ACHN (cell line): ENCODE measurements at regions not wholly inside any gene's neighbourhood (a gene's known extent, or its start where the extent isn't known, plus 50 kb on each side); places are given as distances from the start of the nearest gene placed in this dataset.
"Not testable (repeated sequence)": the region's sequence is repeated elsewhere in the genome, so short reads cannot be mapped to it uniquely, and the experiment has no call there.

Experiments used
- DNase-seq: peaks from one replicate; pipeline ENCODE4 v3.0.0-alpha.2; 2015
- in situ Hi-C: cut with HindIII; loops from 2 replicates; pipeline ENCODE4 v1.10.0; 2017; ENCODE audit warnings: low sequenced_read_pairs, low pct_ligation_motif_present, low pct_unique_long_range_greater_than_20kb

DNA sequence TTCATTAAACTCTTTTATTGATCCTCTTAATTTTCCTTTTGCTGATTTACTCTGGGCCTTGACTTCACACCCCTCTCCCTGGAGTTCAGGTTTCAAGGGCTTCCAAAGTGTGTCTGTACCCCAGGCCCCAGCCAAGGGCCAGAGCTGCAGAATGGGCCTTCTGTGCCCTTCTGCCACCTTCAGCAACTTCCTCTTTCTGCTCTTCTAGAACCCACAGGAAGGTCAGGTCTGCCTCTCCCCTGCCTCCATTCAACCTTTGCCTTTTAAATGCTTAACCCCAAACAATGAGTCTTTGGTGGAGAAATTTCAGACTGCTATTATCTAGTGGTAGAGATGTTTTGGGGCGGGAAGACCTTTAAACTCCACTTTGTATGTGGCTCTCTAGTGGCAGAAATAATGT, 63.1 kb downstream of the TSN start:
- DNase-seq = no peak
- in situ Hi-C loops = no loop called here

DNA sequence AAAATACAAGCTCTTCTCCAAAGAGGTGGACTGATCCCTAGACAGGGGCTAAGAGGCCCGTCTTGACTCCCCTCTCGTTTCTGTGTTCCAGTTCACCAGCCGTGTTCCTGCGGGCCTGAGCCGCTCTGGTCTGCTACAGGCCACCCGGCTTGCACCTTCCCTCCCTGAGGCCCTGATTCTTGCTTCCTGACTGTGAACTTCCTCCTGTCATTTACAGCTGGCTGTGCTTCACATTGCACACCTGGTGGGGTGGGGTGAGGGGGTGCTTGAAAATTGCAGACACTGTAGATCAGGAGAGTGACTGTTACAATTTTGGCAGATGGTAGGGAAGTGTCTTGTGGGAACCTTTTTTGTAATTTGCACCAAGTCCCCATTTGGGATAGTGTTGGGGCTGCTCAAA, 64.4 kb downstream of the TSN start:
- no peak for DNase-seq
- in situ Hi-C loops = no loop called here

DNA sequence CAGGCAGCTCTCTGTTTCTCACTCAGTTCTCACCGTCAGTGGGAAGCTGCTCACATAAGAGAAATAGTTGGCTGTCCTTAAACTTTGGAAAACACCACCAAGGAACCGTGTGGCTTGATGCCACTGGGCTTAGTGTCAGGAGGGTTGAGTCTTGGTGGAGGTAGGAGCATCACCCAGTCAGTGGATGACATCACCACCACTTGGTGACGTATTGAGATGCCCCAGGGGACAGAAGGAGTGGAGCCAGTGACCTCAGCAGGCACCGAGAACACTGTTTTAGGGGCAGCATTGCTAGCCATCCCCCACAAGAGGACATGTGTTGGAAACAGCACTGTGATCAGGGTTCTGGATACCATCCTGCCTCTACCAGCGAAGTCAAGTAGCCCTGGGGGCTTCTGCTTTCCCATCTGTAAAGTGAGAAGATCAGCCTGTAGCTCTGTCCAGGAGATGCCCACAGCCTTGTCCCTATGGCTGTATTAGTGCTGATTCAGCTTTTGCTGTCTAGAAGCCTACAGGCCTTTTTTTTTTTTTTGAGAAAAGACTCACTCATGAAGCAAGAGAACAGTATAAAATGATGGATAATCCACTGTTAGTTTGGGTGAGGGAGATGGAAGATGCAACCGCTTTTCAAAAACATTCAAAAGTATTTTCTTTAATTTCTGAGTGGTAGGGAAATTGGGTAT, 66.2 kb downstream of the TSN start:
- in situ Hi-C loops = no loop called here
- no peak for DNase-seq

DNA sequence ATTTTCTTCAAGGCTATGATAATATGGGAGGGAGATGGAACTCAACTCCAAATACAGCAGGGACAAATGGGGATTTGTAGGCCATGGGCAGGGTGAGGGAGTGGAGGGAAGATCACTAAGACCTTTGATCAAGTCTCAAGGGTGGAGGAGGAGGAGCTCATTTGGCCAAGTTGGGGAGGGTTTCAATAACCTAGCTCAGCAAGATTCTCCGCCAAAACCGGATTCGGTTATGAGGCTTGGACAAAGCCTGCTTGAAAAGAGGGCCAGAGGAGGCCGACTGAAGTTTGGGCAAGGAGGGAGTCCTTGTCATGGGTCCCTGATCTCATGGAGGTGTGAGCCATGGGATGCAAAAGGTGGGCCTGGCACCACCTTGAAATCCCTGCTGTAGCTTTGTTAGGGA, 68.8 kb downstream of the TSN start:
- in situ Hi-C loops = no loop called here
- no peak for DNase-seq

DNA sequence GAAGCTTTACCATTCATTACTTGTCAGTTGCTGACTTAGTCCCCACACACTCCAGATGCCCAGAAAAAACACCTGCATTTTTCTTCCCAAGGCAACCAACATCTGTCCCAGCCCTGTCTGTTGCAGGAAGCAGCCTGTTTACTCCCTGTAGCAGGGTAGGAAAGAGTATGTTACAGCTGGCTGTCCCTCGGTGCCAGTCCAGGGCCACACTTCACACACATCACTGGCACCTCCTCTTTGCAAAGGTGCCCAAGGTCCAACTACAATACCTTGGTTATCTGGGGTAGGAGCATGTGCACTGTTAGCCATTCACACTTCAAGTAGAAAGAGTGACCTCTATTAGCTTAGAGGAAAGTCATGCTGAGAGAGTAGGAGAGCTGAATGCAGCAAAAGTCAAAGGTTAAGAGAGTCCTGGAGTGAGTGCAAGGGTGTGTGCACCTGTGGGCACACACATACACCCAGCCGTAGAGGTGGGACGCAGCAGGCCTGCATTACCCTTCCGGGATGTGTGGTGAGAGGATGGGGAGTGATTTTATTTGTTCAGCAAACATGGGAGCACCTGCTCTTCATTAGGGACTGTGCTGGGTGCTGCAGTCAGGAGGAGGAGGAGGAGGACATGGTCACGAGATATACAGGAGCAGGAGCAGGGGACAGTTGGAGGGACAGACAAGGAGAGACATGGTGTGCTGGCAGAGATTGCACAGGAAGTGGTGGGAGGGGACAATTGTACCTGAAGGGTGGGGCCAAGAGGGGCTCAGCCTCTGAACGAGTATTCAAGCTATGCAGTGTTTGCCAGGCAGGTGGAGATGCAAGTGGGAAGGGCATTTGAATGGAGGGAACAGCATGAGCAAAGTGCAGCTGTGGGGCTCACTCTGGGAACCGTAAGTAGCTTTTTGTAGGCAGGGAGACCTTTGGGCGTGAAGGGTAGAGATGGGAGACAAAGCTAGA, 69.8 kb downstream of the TSN start:
- in situ Hi-C loops = no loop called here

DNA sequence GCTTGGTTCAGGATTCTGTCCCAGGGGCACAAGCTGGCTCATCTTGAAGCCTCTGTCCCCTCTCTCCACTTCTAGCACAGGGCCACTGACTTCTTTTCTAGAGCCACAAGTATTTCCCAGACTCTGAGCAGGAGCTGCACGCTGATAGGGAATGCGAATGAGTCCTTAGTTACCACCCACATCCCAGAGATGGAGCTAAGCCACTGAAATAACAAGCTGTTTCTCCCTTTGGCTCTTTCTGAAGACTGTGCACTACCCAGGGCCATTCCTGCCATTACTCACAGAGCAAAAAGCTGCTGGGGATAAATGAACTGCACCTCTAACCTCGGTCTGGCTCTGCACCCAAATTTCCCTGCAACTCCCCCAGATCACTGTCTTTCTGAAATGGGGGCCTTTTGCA, 70.6 kb downstream of the TSN start:
- in situ Hi-C loops = no loop called here
- no peak for DNase-seq

More for the DNA sequence above, 69.8 kb downstream of the TSN start:
- no peak for DNase-seq

DNA sequence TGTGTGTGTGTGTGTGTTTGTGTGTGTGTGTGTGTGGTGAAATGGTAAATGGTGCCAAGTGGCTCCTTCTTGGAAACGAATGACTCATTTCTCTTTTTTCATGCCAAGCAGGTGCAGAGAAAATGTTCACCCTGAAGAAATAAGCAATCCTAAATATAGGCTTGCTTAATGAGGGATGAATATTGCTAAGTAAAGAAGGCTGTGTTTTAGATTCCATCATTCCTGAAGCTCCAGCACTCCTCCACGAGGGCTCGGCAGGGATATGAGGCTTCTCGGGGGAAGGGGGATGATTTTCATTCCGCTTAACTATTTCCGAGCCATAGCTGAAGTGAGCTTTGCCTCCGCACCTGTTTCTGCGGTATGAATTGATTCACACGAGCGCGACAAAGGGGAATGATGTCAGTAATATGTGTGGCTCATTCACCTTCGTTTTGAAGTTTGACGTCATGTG, 72.9 kb downstream of the TSN start:
- in situ Hi-C loops = no loop called here
- DNase-seq = no peak

DNA sequence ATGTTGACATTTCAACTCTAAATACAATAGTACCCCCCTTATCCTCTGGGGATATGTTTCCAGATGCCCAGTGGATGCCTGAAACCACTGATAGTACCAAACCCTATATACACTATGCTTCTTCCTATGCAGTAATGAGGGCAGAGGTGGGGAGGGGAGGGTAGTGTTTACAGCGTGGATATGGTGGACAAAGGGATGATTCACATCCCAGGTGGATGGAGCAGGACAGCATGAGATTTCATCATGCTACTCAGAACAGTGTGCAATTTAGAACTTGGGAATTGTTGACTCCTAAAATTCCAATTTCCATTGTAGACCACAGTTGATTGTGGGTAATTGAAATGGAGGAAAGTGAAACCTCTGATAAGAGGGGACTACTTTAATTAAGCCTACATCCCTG, 75.4 kb downstream of the TSN start:
- in situ Hi-C loops = no loop called here

DNA sequence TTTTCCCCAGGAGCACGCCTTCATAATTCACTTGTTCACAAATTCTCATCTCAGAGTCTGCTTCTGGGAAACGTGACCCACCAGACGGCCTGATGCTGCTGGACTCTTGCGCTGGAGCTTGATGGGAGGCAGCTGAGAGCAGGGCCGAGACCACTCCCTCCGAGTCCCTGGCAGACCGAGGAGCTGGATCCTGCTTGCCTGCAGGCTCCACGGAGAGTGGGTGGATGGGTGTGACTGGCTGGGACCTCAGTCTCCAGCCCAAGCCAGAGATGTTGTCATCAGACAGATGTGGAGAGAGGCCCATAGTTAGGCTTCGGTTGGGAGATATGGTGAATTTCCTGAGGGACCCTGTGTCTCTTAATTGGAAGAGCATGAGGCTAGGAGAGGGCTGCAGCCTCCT, 76.4 kb downstream of the TSN start:
- DNase-seq = no peak
- in situ Hi-C loops = no loop called here

More for the DNA sequence above, 75.4 kb downstream of the TSN start:
- DNase-seq = no peak

DNA sequence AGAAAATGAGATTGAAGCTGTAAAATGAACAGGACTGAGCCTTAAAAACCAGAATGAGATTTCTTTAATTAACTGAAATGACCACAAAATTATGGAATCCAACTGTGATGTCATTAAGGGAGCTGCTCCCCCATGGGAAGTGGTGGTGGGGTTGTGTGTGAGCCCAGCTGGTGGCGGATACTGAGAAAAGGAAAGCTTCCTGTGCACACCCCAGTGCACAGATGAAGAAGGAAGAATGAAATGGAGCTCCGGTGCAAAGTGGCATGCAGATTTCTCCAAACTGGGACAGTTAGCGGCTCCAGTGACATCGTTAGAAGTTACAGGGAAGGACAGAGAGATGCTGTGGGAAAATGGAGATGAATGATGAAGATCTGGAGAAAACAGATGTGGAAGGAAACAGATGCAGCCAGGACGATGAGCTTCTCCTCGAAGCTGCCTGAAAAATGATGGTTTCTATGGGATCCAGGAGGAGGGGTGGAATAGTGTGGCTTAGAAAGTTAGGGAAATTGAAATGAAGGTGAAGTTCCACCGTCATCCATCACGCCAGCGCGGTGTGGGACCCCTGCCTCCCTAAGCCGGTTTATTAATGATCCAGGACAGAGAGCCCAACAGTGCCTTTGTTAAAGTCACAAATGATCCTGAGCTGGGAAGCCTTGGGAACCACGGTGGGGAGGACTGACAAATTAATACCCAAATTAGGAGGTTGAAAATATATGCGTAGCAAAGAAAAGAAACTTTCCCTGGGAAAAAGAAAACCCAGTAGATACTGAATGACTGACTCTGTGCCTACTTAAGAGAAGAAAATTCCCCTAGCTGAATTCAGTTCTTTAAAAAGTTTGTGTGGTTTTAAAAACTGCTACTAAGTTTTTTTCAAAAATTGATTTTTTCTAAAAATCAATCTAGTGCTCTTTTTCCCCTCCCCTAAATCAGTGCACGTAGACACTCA, 77.2 kb downstream of the TSN start:
- in situ Hi-C loops = no loop called here
- DNase-seq = no peak

DNA sequence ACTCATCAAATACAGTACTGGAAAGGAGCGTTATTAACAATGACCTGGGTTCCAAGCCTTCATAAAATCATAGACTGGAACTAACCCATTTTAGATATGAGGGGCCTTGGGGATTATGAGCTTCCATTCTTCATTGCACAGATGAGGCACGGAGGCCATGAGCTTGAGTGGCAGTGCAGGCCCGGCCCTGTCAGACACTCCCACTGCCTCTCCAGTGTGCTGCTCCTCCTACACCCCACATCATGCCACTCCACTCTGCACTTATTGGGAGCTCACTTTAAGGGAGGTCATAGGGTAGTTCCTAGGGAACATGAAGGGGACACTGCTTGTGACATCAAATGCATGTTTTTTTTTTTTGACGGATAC, 77.9 kb downstream of the TSN start:
- in situ Hi-C loops = no loop called here
- DNase-seq = no peak

DNA sequence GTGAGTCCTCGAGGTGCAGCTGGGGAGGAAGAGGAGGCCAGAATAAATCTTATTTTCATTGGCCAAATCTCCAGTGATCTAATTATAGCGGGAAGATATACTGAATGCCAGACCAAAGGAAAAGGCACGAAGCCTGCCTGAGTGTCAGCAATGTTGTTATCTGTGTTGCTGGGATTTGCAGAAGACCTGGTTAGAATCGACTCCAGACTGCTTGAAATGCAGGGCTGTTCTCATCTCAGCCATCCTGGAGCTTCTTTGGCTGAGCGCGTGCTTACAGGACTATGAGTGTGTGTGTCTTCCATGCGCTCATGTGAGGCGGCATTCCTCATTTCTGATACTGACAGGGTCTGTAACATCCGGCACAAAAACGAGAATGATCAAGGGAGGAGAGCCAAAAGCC, 81.2 kb downstream of the TSN start:
- no peak for DNase-seq
- in situ Hi-C loops = no loop called here

DNA sequence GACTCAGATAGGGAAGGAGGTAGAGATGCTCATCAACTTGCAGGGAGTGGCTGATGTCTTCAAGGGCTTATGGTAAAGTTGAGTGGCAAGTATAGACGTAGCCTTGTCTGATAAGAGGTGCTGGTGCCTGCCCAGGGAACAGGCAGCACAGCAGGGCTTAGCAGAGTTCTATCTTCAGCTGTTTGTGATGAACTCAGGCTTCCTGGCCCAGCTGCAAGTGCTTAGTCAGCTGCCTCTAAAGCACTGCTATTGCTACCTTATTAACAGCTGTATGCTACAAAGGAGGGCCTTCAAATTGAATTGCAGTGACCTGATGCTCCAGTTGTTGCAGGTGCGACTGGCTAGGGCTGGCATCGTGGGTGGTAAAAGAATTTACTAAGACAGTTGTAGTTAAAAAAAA, 82.1 kb downstream of the TSN start:
- no peak for DNase-seq
- in situ Hi-C loops = no loop called here

DNA sequence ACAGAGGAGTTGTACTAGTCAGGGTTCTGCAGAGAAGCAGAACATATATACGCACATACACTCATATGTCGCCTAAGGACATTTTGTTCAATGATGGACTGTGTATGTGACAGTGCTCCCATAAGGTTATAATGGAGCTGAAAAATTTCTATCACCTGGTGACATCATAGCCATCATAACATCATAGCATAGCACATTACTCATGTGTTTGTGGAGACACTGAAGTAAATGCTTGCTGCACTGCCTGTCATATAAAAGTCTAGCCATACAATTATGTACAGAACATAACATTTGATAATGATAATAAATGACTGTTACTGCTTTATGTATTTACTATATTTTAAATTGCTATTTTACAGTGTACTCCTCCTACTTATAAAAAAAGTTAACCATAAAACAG, 83.1 kb downstream of the TSN start:
- in situ Hi-C loops = no loop called here
- DNase-seq = no peak

DNA sequence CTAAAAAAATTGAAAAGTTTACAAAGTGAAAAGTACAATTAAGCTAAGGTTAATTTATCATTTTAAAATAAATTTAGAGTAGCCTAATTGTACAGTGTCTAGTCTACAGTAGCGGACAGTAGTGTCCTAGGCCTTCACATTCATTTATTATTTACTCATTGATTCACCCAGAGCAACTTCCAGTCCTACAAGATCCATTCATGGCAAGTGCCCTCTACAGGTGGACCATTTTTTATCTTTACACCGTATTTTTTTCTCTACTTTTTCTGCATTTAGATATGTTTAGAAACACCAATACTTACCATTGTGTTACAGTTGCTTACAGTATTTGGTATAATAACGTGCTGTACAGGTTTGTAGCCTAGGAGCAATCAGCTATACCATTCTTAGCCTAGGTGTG, 84.1 kb downstream of the TSN start:
- in situ Hi-C loops = no loop called here
- DNase-seq = no peak

DNA sequence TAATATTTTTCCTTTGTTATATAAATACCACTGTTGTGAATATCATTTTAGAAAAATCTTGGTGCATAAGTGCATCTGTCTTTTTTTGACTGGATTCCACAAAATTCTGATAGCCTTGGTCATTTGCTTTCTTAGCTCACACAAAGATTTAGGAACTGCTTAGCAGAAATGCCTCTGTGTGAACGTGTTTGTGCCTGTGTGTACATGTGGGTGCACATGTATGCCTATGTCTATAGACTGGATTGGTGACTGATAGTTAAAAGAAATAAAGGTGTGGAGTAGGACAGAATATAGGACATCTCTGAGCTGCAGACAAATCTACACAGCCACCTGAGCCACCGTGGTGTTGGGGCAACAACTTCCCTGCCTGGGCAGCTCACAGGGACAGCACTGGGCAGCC, 93.8 kb downstream of the TSN start:
- in situ Hi-C loops = no loop called here
- DNase-seq = no peak

DNA sequence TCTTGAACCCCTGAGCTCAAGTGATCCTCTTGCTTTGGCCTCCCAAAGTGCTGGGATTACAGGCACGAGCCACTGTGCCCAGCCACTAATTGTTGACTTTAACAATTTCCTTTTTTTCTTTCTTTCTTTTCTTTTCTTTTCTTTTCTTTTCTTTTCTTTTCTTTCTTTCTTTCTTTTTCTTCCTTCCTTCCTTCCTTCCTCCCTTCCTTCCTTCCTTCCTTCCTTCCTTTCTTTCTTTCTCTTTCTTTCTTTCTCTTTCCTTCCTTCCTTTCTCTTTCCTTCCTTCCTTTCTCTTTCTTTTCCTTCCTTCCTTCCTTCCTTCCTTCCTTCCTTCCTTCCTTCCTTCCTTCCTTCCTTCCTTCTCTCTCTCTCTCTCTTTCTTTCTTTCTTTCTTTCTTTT, 97.7 kb downstream of the TSN start:
- in situ Hi-C loops, DNase-seq: not testable (repeated sequence)

DNA sequence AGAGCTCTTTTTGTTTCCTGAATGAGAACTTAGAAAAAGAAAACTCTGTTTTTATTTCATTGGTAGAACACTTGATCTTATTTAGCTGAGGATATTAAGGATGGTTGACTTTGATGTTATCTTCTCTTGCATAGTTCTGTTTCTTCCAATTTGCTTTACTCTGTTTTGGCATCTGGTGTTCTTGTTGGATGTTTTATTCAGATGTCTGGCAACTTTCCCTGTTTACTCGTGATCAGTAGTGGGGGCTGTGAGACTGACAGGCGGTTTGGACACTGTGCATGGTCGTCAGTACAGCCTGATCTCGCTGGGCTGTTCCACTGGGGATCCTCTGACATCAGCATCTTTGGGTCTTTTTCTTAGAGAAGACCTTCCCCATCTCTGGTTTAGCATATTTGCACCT, 100.1 kb downstream of the TSN start:
- in situ Hi-C loops = no loop called here
- no peak for DNase-seq

DNA sequence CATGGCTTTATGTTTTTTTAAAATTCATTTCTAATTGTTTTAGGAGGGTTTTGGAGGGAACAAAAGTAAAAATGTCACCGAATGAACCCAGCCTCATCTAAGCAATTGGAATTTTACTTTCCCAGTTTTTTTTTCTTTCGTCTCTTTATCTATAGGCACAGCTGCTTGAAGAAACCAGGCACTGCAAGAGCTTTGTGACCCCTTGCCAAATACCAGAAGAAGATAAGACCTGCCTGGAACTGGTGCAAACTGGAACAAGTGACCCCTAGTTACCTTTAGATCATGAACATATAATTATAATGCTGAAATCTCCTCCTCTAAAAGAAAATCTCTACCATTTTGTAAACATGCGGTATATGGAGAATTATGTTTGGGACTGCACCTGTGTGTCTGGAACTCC, 100.9 kb downstream of the TSN start:
- in situ Hi-C loops = no loop called here

More for the DNA sequence above, 100.9 kb downstream of the TSN start:
- no peak for DNase-seq
